Uterus (tissue), 2 donors: ENCODE measurements at regions not wholly inside any gene's neighbourhood (a gene's known extent, or its start where the extent isn't known, plus 50 kb on each side); places are given as distances from the start of the nearest gene placed in this dataset.

ENCODE experiments used
- CTCF ChIP-seq, 4 experiments: fragments of 200-600 bp in 2 of 4; fragments of 450-650 bp in 2 of 4; sonication (generic) in 2 of 4; IDR thresholded peaks; one replicate each; pipeline ENCODE4 v1.5.1; 2016 to 2019; ENCODE audit warnings: antibody characterized with exemption in 4 of 4, mild to moderate bottlenecking in 2 of 4, moderate library complexity in 1 of 4
- POLR2A ChIP-seq, 2 donors: fragments of 450-650 bp; IDR thresholded peaks; one replicate each; pipeline ENCODE4 v1.6.1; 2016; ENCODE audit warnings: antibody characterized with exemption in 2 of 2, mild to moderate bottlenecking in 1 of 2, moderate library complexity in 1 of 2

DNA sequence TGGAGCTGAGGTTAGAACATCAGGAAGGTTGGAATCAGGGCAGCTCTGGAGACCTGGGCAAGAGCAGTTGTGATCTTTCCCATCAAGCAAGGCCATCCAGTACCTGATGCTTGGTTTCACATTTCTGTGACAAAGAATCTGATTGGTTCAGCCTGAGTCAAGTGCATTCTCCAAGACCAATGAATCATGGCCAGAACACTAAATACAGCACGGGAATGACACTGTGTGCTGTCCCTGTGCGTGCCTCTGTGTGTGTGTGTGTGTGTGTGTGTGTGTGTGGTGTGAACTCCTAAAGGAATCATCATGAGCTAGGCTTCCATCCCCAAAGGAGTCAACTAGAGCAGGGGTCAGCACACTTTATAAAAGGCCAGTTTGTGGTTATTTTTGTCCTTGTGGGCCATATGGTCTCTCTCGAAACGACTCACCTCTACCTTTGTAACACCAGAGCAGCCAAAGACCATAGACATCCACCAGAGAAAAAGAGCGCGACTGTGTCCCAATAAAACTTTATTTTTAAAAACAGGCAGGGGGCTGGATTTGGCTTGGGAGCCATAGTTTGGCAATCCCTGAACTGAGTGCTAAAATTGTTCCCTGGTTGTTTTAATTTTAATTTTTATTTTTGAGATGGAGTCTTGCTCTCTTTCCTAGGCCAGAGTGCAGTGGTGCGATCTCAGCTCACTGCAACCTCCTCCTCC is 99.7 kb downstream of the INHBB start:
- TF ChIP-seq CTCF (IDR thresholded peaks at IDR 0.05): no peak
- no peak for TF ChIP-seq POLR2A (IDR thresholded peaks at IDR 0.05)
